G401 (cell line): ENCODE measurements at regions not wholly inside any gene's neighbourhood (a gene's known extent, or its start where the extent isn't known, plus 50 kb on each side); places are given as distances from the start of the nearest gene placed in this dataset.
"Not testable (repeated sequence)": the region's sequence is repeated elsewhere in the genome, so short reads cannot be mapped to it uniquely, and the experiment has no call there.

Experiments used
- DNase-seq: peaks from one replicate; pipeline ENCODE4 v3.0.0-alpha.2; 2015; ENCODE audit warnings: low spot score
- in situ Hi-C: cut with HindIII; loops from 2 replicates; pipeline ENCODE4 v1.10.0; 2016; ENCODE audit warnings: low sequenced_read_pairs, mixed read lengths

DNA sequence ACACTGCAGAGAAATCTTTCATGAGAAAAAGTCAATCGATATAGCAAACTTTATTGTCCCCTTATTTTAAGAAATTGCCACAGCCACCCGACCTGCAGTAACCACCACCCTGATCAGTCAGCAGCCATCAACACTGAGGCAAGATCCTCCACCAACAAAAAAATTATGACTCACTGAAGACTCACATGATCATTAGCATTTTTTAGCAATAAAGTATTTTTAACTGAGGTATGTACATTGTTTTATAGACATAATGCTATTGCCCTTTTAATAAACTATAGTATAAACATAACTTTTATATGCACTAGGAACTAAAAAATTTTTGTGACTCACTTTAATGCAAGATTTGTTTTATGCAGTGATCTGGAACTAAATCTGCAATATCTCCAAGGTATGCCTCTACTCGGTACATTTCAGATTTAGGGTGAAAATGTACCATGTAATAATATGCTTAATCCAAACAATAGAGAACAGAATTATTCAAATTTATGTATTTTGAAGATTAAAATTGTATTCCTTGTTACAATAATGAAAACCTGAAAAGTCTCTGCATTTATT, 79.2 kb upstream of the CEP126 start:
- in situ Hi-C loops, result no loop called here
- no peak for DNase-seq

GRCh38 chr11:101830475-101830874, 84.3 kb upstream of the CEP126 start:
- in situ Hi-C loops, result not testable (repeated sequence)

DNA sequence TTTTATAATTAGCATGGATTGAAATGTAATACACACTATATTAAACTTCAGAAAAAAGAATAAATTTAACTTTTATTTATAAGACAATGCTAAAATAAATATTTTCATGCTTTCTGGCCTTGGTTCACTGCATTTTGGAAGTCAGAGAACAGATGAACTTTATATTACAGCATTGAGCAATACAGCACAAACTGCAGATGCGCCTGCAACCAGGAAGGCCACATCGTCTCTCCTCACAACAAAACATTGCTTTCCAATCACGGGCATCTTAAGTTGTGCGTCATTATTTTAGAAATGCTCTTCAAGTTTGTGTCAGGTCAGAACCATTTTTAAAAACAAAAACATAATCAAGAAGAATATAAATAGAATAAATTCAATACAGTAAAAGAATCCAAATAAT, 89.3 kb upstream of the CEP126 start:
- DNase-seq, result no peak
- in situ Hi-C loops, result no loop called here

More at GRCh38 chr11:101830475-101830874, 84.3 kb upstream of the CEP126 start:
- DNase-seq, result not testable (repeated sequence)

DNA sequence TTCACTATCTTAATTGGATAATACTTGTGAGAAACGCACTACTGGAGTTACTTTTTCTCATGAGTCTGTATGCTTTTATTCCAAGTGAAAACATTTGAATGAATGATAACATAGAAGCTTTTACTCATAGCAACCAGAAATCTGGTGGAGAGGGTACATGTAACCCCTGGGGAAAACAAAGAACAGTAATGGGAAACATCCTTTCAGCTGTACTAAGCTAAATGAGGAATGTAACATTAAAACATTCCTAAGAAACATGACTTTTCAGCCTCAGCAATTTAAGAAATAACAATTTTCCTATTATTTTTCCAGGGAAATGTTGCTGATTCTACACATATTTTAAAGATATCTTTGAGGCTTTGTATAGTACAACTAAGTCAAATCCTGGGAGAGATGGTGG, 97.2 kb upstream of the CEP126 start:
- in situ Hi-C loops, result no loop called here
- DNase-seq, result no peak

DNA sequence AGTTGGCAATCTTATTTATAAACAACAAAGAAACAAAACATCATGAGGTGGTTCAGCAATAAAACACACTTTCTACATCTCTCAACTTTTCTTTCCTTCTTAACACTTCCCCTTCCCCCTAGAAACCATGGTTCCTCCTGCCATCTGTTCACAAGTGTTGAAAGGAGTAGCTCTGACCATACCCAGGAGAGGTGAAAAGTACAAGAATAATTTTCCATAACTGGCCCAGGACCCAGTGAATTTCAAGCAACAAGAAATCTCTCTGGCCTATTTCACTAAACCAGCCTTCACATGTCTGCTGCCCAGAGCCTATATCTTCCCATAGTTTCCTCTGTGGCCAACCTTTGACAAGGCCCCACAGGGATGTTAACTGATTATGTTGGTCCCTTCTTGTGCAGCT, 98.2 kb upstream of the CEP126 start:
- in situ Hi-C loops, result no loop called here
- DNase-seq, result no peak

DNA sequence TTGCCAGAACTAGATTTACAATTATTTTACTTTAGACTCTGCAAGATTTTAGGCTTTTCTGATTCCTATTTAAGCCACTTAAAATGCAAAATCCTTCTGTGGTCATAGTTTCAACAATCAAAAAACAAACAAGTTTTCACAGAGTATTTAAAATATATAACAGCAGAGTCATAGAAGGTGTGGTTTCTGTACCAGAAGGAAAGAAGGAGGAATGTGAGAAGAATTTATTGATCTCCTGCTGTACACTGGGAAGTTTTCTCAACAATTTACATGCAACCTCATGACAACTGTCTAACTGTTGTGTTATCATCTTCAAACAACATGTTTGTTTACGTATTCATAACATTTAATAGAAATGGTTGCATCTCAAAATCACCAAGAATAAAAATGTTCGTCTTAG, 102.3 kb upstream of the CEP126 start:
- DNase-seq, result no peak
- in situ Hi-C loops, result no loop called here

GRCh38 chr11:101810546-101810945, 104.3 kb upstream of the CEP126 start:
- no peak for DNase-seq
- in situ Hi-C loops, result no loop called here

DNA sequence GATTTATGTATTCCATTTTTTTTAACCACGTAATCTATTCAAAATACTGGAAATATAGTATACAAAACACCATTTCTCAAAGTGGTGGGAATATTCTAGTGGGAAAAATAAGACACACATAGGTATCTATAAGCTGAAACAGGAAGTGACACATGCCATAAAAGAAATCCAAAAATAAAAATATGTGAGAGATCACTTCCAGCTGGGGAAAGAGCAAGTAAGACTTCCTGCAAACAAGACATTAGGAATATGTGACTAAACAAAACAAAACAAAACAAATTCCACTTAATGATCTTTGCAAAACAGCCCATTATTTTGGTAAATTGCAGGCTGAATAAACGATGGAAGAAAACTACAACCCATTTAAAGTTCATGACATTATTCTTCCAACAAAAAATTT, 107.3 kb upstream of the CEP126 start:
- no peak for DNase-seq
- in situ Hi-C loops, result no loop called here

GRCh38 chr11:101803651-101804050, 111.2 kb upstream of the CEP126 start:
- in situ Hi-C loops, result no loop called here
- no peak for DNase-seq

DNA sequence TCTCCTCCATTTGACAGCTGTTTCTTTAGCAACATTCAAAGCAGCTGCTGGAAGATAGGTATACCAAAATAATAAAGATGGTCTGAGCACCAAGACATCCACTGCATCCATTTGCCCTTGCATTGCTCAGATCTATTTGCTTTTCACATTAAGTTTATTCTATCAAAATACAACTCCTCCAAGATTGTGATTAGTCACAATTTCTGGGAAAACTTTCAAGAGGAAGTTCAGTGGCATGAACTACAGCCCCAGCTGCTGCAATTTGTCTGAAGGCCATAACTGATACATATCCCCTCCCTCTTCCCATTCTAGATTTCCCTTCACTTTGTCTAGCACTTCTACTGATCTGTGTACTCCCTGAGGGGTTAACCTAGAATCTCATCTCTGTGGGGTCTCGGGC, 117.5 kb upstream of the CEP126 start:
- in situ Hi-C loops, result no loop called here
- DNase-seq, result no peak

- in situ Hi-C loops, result no loop called here
- DNase-seq, result no peak
Observed at GRCh38 chr11:101792814-101793213, 122.0 kb upstream of the CEP126 start.

DNA sequence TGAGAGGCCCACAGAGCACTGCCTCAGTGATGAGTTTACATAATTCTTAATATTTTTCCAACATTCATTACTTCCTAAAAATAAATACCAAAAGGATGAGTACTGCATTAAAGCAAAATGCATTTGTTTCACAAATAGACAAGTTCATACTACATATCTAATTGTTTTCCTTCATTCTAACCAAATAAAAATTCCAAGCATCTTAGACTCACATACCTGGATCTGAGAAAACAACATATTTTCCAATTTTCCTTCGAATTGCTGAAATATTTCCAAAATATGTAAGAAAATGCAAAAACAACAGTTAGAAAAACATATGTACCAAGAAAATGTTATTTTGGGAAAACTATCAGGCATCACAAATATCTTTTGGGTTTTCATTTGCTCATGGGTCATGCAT, 127.9 kb upstream of the CEP126 start:
- DNase-seq, result no peak
- in situ Hi-C loops, result no loop called here

GRCh38 chr11:101786421-101786820, 128.4 kb upstream of the CEP126 start:
- in situ Hi-C loops, result no loop called here

GRCh38 chr11:101779167-101779566, 135.6 kb upstream of the CEP126 start:
- in situ Hi-C loops, DNase-seq: not testable (repeated sequence)

More at GRCh38 chr11:101786421-101786820, 128.4 kb upstream of the CEP126 start:
- DNase-seq, result no peak

DNA sequence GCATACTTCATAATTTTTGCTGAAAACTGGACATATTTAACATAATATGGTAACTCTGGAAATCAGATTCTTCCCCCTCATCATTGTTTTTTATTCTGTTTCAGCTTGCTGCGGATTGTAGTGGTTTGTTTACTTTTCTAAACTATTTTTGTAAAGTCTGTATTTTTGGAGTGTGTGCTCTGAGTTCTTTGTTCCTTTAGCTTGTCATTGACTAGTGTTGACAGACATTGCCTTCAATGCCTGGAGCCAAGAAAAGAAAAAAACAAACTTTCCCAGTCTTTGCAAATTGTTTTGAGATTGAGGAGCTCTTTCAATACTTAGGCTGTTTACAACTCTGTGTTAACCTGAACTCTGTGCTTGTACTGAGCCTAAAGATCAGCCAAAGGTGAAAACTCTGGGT, 137.3 kb upstream of the CEP126 start:
- in situ Hi-C loops, result no loop called here
- no peak for DNase-seq

DNA sequence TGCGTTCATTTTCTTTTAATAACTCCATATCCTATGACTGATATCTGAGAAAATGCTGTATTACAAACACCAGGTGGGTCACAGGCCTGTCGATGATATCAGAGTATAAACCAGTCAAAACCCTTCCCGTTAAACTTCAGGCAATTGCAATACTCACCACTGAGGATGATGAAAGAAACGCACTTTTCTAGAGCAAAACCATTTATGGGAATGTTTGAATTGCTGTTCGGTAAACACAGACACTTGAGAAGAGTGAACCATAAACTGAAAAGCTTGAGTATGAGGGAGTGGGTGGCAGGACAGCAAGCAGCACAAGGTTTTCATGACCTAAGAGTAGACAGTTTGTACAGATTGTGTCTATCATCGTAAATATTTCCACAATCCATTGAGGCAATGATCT, 139.8 kb upstream of the CEP126 start:
- DNase-seq, result no peak
- in situ Hi-C loops, result no loop called here

GRCh38 chr11:101770648-101771047, 144.2 kb upstream of the CEP126 start:
- DNase-seq, result no peak
- in situ Hi-C loops, result no loop called here

- DNase-seq, result no peak
- in situ Hi-C loops, result no loop called here
Observed at GRCh38 chr11:101765932-101766331, 148.9 kb upstream of the CEP126 start.

GRCh38 chr11:101759771-101760450, 154.9 kb upstream of the CEP126 start:
- in situ Hi-C loops, result no loop called here
- DNase-seq, result no peak

DNA sequence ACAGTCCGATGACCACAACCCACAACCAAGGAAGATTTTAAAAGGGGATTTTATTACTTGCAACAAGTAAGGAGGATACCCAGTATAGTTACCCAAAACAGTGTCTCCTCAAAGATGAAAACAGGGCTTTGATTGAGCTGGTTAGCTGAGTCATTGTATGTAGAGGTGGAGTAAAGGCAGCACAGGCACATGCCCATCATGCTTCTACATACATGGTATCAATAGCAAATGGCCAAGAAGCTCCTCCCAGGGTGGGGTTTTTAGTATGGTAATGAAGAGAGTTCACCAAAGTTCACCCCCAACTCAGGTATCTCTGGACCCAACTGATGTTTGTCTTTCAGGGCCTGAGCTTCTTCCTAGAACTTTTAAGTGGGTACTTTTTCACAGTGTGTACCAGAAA, 157.1 kb upstream of the CEP126 start:
- in situ Hi-C loops, result no loop called here
- DNase-seq, result no peak
